ENCODE measurements at regions not wholly inside any gene's neighbourhood (a gene's known extent, or its start where the extent isn't known, plus 50 kb on each side); places are given as distances from the start of the nearest gene placed in this dataset.

DNA sequence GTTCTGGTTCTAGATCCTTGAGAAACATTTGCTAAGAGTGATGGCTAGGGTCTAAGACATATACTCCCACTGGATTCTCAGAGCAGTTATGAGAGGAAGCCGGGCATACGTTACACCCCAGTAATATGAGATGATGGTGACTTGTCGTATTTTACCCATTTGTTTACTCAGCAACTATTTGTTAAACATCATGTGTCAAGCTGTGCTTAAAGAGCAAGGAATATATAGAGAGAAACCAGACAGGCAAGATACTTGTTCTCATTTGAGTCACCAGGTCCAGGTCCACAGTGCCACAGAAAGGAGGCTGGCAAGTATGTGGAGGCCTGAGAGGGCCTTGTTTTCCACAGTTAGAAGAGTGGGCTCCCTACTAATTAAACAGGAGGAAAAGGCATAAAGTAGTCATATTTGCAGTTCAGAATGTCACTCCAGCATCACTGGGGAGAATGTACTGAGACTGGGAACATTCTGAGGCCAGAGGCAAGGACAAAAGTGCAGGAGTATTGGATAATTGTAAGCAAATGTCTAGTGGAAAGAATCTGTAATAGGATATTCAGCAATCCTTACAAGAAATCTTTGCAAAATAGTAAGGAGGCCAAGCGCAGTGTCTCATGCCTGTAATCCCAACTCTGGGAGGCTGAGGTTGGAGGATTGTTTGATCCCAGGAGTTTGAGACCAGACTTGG is 142.2 kb downstream of the IRS2 start:
- 60% methylated on average over 4 of the region's 4 CpGs for WGBS (ENCODE audit: insufficient coverage, insufficient replicate concordance, low lambda C conversion rate, missing lambda C conversion rate)
- CTCF ChIA-PET, result interaction anchor here (0.6 kb wide), 1 partner anchor 454 kb away, joined by 3 read pairs; no protein-coding TSS in a partner anchor
- TF ChIP-seq, protein P1, sequence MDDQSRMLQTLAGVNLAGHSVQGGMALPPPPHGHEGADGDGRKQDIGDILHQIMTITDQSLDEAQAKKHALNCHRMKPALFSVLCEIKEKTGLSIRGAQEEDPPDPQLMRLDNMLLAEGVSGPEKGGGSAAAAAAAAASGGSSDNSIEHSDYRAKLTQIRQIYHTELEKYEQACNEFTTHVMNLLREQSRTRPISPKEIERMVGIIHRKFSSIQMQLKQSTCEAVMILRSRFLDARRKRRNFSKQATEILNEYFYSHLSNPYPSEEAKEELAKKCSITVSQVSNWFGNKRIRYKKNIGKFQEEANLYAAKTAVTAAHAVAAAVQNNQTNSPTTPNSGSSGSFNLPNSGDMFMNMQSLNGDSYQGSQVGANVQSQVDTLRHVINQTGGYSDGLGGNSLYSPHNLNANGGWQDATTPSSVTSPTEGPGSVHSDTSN (IDR thresholded peaks at IDR 0.05; ENCODE audit: insufficient replicate concordance, low read depth, low read length), result no peak
- TF ChIP-seq PML (IDR thresholded peaks at IDR 0.05; ENCODE audit: low read length) (no peak), STAT1 (conservative IDR thresholded peaks at IDR 0.05) (no peak), DPF2 (IDR thresholded peaks at IDR 0.05) (no peak), GATAD2B (conservative IDR thresholded peaks at IDR 0.05; ENCODE audit: low read depth) (no peak), BRCA1 (IDR thresholded peaks at IDR 0.05; ENCODE audit: low read depth, low read length) (no peak)
- TF ChIP-seq, protein P2, sequence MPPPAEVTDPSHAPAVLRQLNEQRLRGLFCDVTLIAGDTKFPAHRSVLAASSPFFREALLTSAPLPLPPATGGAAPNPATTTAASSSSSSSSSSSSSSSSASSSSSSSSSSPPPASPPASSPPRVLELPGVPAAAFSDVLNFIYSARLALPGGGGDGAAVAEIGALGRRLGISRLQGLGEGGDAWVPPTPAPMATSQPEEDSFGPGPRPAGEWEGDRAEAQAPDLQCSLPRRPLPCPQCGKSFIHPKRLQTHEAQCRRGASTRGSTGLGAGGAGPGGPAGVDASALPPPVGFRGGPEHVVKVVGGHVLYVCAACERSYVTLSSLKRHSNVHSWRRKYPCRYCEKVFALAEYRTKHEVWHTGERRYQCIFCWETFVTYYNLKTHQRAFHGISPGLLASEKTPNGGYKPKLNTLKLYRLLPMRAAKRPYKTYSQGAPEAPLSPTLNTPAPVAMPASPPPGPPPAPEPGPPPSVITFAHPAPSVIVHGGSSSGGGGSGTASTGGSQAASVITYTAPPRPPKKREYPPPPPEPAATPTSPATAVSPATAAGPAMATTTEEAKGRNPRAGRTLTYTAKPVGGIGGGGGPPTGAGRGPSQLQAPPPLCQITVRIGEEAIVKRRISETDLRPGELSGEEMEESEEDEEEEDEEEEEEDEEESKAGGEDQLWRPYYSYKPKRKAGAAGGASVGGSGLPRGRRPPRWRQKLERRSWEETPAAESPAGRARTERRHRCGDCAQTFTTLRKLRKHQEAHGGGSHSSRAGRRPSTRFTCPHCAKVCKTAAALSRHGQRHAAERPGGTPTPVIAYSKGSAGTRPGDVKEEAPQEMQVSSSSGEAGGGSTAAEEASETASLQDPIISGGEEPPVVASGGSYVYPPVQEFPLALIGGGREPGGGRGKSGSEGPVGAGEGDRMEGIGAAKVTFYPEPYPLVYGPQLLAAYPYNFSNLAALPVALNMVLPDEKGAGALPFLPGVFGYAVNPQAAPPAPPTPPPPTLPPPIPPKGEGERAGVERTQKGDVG (CRISPR knock-in tag; IDR thresholded peaks at IDR 0.05), result no peak
- TF ChIP-seq, protein P3, sequence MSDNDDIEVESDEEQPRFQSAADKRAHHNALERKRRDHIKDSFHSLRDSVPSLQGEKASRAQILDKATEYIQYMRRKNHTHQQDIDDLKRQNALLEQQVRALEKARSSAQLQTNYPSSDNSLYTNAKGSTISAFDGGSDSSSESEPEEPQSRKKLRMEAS (IDR thresholded peaks at IDR 0.05; ENCODE audit: low read depth, low read length), result no peak
- TF ChIP-seq, protein P4, sequence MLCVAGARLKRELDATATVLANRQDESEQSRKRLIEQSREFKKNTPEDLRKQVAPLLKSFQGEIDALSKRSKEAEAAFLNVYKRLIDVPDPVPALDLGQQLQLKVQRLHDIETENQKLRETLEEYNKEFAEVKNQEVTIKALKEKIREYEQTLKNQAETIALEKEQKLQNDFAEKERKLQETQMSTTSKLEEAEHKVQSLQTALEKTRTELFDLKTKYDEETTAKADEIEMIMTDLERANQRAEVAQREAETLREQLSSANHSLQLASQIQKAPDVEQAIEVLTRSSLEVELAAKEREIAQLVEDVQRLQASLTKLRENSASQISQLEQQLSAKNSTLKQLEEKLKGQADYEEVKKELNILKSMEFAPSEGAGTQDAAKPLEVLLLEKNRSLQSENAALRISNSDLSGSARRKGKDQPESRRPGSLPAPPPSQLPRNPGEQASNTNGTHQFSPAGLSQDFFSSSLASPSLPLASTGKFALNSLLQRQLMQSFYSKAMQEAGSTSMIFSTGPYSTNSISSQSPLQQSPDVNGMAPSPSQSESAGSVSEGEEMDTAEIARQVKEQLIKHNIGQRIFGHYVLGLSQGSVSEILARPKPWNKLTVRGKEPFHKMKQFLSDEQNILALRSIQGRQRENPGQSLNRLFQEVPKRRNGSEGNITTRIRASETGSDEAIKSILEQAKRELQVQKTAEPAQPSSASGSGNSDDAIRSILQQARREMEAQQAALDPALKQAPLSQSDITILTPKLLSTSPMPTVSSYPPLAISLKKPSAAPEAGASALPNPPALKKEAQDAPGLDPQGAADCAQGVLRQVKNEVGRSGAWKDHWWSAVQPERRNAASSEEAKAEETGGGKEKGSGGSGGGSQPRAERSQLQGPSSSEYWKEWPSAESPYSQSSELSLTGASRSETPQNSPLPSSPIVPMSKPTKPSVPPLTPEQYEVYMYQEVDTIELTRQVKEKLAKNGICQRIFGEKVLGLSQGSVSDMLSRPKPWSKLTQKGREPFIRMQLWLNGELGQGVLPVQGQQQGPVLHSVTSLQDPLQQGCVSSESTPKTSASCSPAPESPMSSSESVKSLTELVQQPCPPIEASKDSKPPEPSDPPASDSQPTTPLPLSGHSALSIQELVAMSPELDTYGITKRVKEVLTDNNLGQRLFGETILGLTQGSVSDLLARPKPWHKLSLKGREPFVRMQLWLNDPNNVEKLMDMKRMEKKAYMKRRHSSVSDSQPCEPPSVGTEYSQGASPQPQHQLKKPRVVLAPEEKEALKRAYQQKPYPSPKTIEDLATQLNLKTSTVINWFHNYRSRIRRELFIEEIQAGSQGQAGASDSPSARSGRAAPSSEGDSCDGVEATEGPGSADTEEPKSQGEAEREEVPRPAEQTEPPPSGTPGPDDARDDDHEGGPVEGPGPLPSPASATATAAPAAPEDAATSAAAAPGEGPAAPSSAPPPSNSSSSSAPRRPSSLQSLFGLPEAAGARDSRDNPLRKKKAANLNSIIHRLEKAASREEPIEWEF (IDR thresholded peaks at IDR 0.05; ENCODE audit: insufficient replicate concordance, low read depth, low read length), result no peak
- TF ChIP-seq, protein P5, sequence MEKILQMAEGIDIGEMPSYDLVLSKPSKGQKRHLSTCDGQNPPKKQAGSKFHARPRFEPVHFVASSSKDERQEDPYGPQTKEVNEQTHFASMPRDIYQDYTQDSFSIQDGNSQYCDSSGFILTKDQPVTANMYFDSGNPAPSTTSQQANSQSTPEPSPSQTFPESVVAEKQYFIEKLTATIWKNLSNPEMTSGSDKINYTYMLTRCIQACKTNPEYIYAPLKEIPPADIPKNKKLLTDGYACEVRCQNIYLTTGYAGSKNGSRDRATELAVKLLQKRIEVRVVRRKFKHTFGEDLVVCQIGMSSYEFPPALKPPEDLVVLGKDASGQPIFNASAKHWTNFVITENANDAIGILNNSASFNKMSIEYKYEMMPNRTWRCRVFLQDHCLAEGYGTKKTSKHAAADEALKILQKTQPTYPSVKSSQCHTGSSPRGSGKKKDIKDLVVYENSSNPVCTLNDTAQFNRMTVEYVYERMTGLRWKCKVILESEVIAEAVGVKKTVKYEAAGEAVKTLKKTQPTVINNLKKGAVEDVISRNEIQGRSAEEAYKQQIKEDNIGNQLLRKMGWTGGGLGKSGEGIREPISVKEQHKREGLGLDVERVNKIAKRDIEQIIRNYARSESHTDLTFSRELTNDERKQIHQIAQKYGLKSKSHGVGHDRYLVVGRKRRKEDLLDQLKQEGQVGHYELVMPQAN (conservative IDR thresholded peaks at IDR 0.05), result no peak

More for the DNA sequence above, 142.2 kb downstream of the IRS2 start:
- no peaks in the 10 kb centered on the region for H4K20me1 ChIP-seq (ENCODE audit: control insufficient read depth, insufficient read depth)
- no peak for DNase-seq (ENCODE audit: low read depth, low spot score)
- H2AFZ ChIP-seq (ENCODE audit: control insufficient read depth, low read depth, low read length), result no peak overlapping the region
- no peak for ATAC-seq
- no TSS peak for BruUV-seq (replicated peaks)
- RAD21 ChIA-PET (ENCODE audit: unreplicated experiment), result no interaction called here
- POLR2A ChIA-PET, result interaction anchor here (0.5 kb wide), 1 partner anchor 22 kb away, joined by 7 read pairs; no protein-coding TSS in a partner anchor
- no peaks in the 10 kb centered on the region for H3K79me2 ChIP-seq (ENCODE audit: control insufficient read depth, insufficient read depth, low read length)
- no peak overlapping the region for H3K4me2 ChIP-seq (ENCODE audit: control insufficient read depth, insufficient read depth)
- no peak for FAIRE-seq
- H3K4me3 ChIP-seq, result no peak overlapping the region
- H3K27me3 ChIP-seq (replicated peaks in 1 of 2; ENCODE audit: control insufficient read depth in 2 of 2, insufficient read depth in 2 of 2, low read length in 1 of 2), result no peaks in the 10 kb centered on the region
- SMC1A ChIA-PET (ENCODE audit: uncharacterized antibody, unreplicated experiment), result no interaction called here
- H3K36me3 ChIP-seq (ENCODE audit: control insufficient read depth in 2 of 2, insufficient read depth in 2 of 2, low read length in 1 of 2), result no peaks in the 10 kb centered on the region
- no peaks in the 10 kb centered on the region; the same call in 2 of the 3 replicates for H3K9me3 ChIP-seq (replicated peaks; ENCODE audit: control insufficient read depth, insufficient read depth, low read length)
- intact Hi-C loops (cut with micrococcal nuclease; ENCODE audit: unreplicated experiment), result no loop called here
- H3K27ac ChIP-seq (ENCODE audit: control insufficient read depth, insufficient read depth), result no peak overlapping the region
- no peak overlapping the region for H3K9ac ChIP-seq (ENCODE audit: control insufficient read depth, insufficient read depth, low read length)
- no peaks in the 10 kb centered on the region for H3K4me1 ChIP-seq (ENCODE audit: control insufficient read depth, insufficient read depth, low read length)
- in situ Hi-C loops (cut with MboI), result no loop called here

Data from GM12878 (cell line).